ENCODE measurements at regions not wholly inside any gene's neighbourhood (a gene's known extent, or its start where the extent isn't known, plus 50 kb on each side); places are given as distances from the start of the nearest gene placed in this dataset.

DNA sequence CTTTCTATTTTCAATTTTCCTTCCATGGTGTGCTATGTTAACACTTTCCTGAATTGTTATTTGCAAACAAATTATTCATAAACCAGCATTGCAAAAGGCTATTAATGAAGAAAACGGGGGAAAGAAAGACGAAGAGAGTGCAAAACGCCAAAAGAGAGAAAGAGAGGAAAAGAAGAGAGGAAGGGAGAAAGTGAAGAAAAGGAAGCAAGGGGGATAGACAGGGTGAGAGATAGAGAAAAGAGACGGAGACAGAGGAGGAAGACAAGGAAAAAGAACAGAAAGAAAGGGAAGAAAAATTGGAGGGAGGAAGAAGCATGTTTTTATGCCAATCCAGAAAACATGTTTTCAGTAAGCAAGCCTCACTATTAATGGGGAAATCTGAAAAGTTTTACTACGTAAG lies 310.6 kb downstream of the TFEC start (continued):
- TF ChIP-seq FOS (IDR thresholded peaks at IDR 0.05; ENCODE audit: low read depth, low read length) = no peak
- no peak for TF ChIP-seq POLR2A (IDR thresholded peaks at IDR 0.05; ENCODE audit: low read depth, low read length)

DNA sequence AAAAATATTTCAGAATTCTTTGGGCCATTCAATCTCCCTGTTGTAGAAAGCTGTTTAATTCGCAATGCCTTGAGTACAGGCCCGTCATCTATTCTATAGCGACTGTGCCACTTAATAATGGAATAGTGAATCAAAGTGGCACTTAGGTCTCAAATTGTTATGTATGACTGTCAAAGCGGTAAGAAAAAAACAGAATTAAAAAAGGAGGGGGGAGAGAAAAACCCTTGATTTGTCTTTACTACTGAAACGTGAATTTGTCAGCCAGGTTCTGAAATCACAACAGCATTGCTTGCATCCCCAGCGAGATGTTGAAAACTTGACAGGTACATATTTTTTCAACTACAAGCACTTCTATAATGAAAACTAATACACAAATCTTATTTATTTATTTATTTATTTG lies 320.9 kb downstream of the TFEC start:
- in situ Hi-C loops (cut with MboI; ENCODE audit: low sequenced_read_pairs) (no loop called here), dilution Hi-C loops (cut with HindIII; ENCODE audit: low sequenced_read_pairs, unreplicated experiment) (no loop called here), intact Hi-C loops (cut with micrococcal nuclease) (no loop called here)
- ATAC-seq (ENCODE audit: low read depth) (no peak), DNase-seq (no peak)
- no CpG with 5 or more reads among the region's 6 CpGs for WGBS, 2 experiments (ENCODE audit: extremely low coverage in 2 of 2, insufficient read length in 1 of 2)
- no peak overlapping the region for H3K27ac ChIP-seq (ENCODE audit: insufficient read depth, low read length)
- H3K4me2 ChIP-seq (ENCODE audit: low read depth, low read length) = no peak overlapping the region
- no peak overlapping the region for H2AK9ac ChIP-seq (replicated peaks; ENCODE audit: low read depth, low read length, poor library complexity)
- no peaks in the 10 kb centered on the region for H3K36me3 ChIP-seq (ENCODE audit: control insufficient read depth, insufficient read depth, low read length)
- ChIA-PET CTCF (no interaction called here), POLR2A (ENCODE audit: unreplicated experiment) (no interaction called here)
- no peak overlapping the region for H3K4me3 ChIP-seq (ENCODE audit: insufficient read depth, low read depth, low read length)
- no peak overlapping the region for H4K8ac ChIP-seq (ENCODE audit: low read depth in 2 of 2, low read length in 2 of 2)
- no peak overlapping the region for H3K23ac ChIP-seq (ENCODE audit: low read depth, low read length)
- no peak overlapping the region for H4K91ac ChIP-seq (ENCODE audit: insufficient read depth, low read depth, low read length)
- H3K27me3 ChIP-seq (ENCODE audit: control insufficient read depth, insufficient read depth, low read length) = no peaks in the 10 kb centered on the region
- H4K5ac ChIP-seq (ENCODE audit: low read depth, low read length) = no peak overlapping the region
- no peaks in the 10 kb centered on the region for H3K4me1 ChIP-seq (ENCODE audit: control insufficient read depth, insufficient read depth, low read length)
- no peaks in the 10 kb centered on the region for H4K20me1 ChIP-seq (ENCODE audit: insufficient read depth, low read length)
- H3K4ac ChIP-seq (ENCODE audit: low read depth, low read length) = no peak overlapping the region
- H3K56ac ChIP-seq (ENCODE audit: extremely low read depth, insufficient read depth, low read length) = no peak overlapping the region
- no peak overlapping the region for H2BK15ac ChIP-seq (ENCODE audit: low read depth, low read length)
- no peak overlapping the region for H2BK20ac ChIP-seq (ENCODE audit: low read depth, low read length)
- H3K14ac ChIP-seq (replicated peaks; ENCODE audit: low read depth, low read length) = no peak overlapping the region
- TF ChIP-seq POLR2A (IDR thresholded peaks at IDR 0.05; ENCODE audit: low read depth, low read length) = no peak
- TF ChIP-seq, protein P1, sequence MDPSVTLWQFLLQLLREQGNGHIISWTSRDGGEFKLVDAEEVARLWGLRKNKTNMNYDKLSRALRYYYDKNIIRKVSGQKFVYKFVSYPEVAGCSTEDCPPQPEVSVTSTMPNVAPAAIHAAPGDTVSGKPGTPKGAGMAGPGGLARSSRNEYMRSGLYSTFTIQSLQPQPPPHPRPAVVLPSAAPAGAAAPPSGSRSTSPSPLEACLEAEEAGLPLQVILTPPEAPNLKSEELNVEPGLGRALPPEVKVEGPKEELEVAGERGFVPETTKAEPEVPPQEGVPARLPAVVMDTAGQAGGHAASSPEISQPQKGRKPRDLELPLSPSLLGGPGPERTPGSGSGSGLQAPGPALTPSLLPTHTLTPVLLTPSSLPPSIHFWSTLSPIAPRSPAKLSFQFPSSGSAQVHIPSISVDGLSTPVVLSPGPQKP (IDR thresholded peaks at IDR 0.05; ENCODE audit: borderline replicate concordance, low read depth, low read length) = no peak
- TF ChIP-seq MAFK (IDR thresholded peaks at IDR 0.05; ENCODE audit: low read depth, low read length) = no peak
- no peak for TF ChIP-seq NFE2L2 (IDR thresholded peaks at IDR 0.05; ENCODE audit: low read depth, low read length)
- H3K9me3 ChIP-seq (ENCODE audit: control insufficient read depth, insufficient read depth, low read length) = no peaks in the 10 kb centered on the region
- H3K79me1 ChIP-seq (ENCODE audit: low read depth in 1 of 2, low read length in 2 of 2) = no peaks in the 10 kb centered on the region
- no peak overlapping the region for H2AK5ac ChIP-seq (ENCODE audit: low read depth, low read length)
- no peak overlapping the region for H3K9ac ChIP-seq (ENCODE audit: low read depth, low read length)
- H2BK120ac ChIP-seq (ENCODE audit: low read depth, low read length) = no peak overlapping the region
- no TSS peak for BruUV-seq (replicated peaks)
- no peak overlapping the region for H2BK5ac ChIP-seq (ENCODE audit: low read depth, low read length, poor library complexity, severe bottlenecking)
- no peak overlapping the region for H3K18ac ChIP-seq (ENCODE audit: low read depth, low read length)
- H3K9me1 ChIP-seq (ENCODE audit: insufficient read depth, low read length) = 0 out of 2 replicates have a peak, but pooled peaks cover 2% of the 10 kb centered on the region
- H2AFZ ChIP-seq (replicated peaks; ENCODE audit: low read length, poor library complexity) = no peak overlapping the region
